ENCODE measurements at regions not wholly inside any gene's neighbourhood (a gene's known extent, or its start where the extent isn't known, plus 50 kb on each side); places are given as distances from the start of the nearest gene placed in this dataset.
"Not testable (repeated sequence)": the region's sequence is repeated elsewhere in the genome, so short reads cannot be mapped to it uniquely, and the experiment has no call there.

- DNase-seq = no peak
Measured at GRCh38 chr15:99464137-99464536, 101.6 kb upstream of the MEF2A start.

- no peak for DNase-seq
Measured at GRCh38 chr15:99466701-99467337, 99.0 kb upstream of the MEF2A start.

GRCh38 chr15:99467338-99467720, 98.5 kb upstream of the MEF2A start:
- DNase-seq = no peak

GRCh38 chr15:99467853-99468464, 97.8 kb upstream of the MEF2A start:
- DNase-seq = no peak

- not testable (repeated sequence) for DNase-seq
Measured at GRCh38 chr15:99470204-99470603, 95.6 kb upstream of the MEF2A start.

GRCh38 chr15:99472416-99473145, 93.2 kb upstream of the MEF2A start:
- no peak for DNase-seq

- DNase-seq = no peak
Measured at GRCh38 chr15:99473981-99474906, 91.5 kb upstream of the MEF2A start.

- DNase-seq = no peak
Measured at GRCh38 chr15:99474909-99475753, 90.7 kb upstream of the MEF2A start.

- no peak for DNase-seq
Measured at GRCh38 chr15:99475754-99476412, 89.9 kb upstream of the MEF2A start.

- no peak for DNase-seq
Measured at GRCh38 chr15:99476413-99477222, 89.2 kb upstream of the MEF2A start.

- DNase-seq = no peak
Measured at GRCh38 chr15:99477791-99478471, 87.9 kb upstream of the MEF2A start.

GRCh38 chr15:99478977-99479376, 86.8 kb upstream of the MEF2A start:
- DNase-seq = no peak

GRCh38 chr15:99480016-99480810, 85.6 kb upstream of the MEF2A start:
- no peak for DNase-seq

- no peak for DNase-seq
Measured at GRCh38 chr15:99481113-99481950, 84.5 kb upstream of the MEF2A start.

- DNase-seq = no peak
Measured at GRCh38 chr15:99481951-99482230, 83.9 kb upstream of the MEF2A start.

GRCh38 chr15:99482993-99483392, 82.8 kb upstream of the MEF2A start:
- no peak for DNase-seq

- DNase-seq = no peak
Measured at GRCh38 chr15:99485153-99485961, 80.4 kb upstream of the MEF2A start.

- no peak for DNase-seq
Measured at GRCh38 chr15:99485992-99486370, 79.8 kb upstream of the MEF2A start.

All from NCI-H2029 (cell line).